HEK293T (cell line): ENCODE measurements at regions not wholly inside any gene's neighbourhood (a gene's known extent, or its start where the extent isn't known, plus 50 kb on each side); places are given as distances from the start of the nearest gene placed in this dataset.
A peak's percentile ranks its signal among the peaks of the same experiment; 100 is the strongest.
"Not testable (repeated sequence)": the region's sequence is repeated elsewhere in the genome, so short reads cannot be mapped to it uniquely, and the experiment has no call there.

ENCODE experiments used
- CTCF ChIA-PET: fragments of 350-600 bp; formaldehyde crosslinking; extraction: SDS; loops from one replicate; lab custom pipeline; 2021; ENCODE audit warnings: antibody characterized with exemption, inconsistent platforms; lab: Yijun Ruan, JAX
- POLR2A ChIA-PET: fragments of 350-600 bp; formaldehyde crosslinking; extraction: SDS; loops from one replicate; lab custom pipeline; 2020; ENCODE audit warnings: antibody characterized with exemption, inconsistent platforms; lab: Yijun Ruan, JAX
- DNase-seq: peaks from one replicate; pipeline ENCODE4 v3.0.0; 2012; ENCODE audit warnings: mixed read lengths; ENCODE audit errors: extremely low spot score
- ARNT ChIP-seq: fragments of 450-650 bp; IDR thresholded peaks from 2 replicates; pipeline ENCODE4 v1.6.1; 2017; ENCODE audit warnings: mild to moderate bottlenecking
- BHLHE40 ChIP-seq: fragments of 450-650 bp; IDR thresholded peaks from 2 replicates; pipeline ENCODE4 v1.6.1; 2016; ENCODE audit warnings: mild to moderate bottlenecking, moderate library complexity, borderline replicate concordance
- CTBP1 ChIP-seq: fragments of 450-650 bp; IDR thresholded peaks from 2 replicates; pipeline ENCODE4 v1.6.1; 2016; ENCODE audit warnings: borderline replicate concordance
- ELF4 ChIP-seq: fragments of 450-650 bp; IDR thresholded peaks from 2 replicates; pipeline ENCODE4 v1.6.1; 2017; ENCODE audit warnings: antibody characterized with exemption
- FOXA1 ChIP-seq: fragments of 450-650 bp; IDR thresholded peaks from 2 replicates; pipeline ENCODE4 v1.6.1; 2016; ENCODE audit warnings: mild to moderate bottlenecking
- FOXK2 ChIP-seq: fragments of 450-650 bp; IDR thresholded peaks from 2 replicates; pipeline ENCODE4 v1.6.1; 2016; ENCODE audit warnings: mild to moderate bottlenecking
- FOXM1 ChIP-seq: fragments of 450-650 bp; IDR thresholded peaks from 2 replicates; pipeline ENCODE4 v1.6.1; 2017; ENCODE audit warnings: mild to moderate bottlenecking, borderline replicate concordance
- LEF1 ChIP-seq: fragments of 450-650 bp; IDR thresholded peaks from 2 replicates; pipeline ENCODE4 v1.6.1; 2017; ENCODE audit warnings: mild to moderate bottlenecking, borderline replicate concordance
- NFRKB ChIP-seq: fragments of 450-650 bp; IDR thresholded peaks from 2 replicates; pipeline ENCODE4 v1.6.1; 2016; ENCODE audit warnings: mild to moderate bottlenecking, moderate library complexity
- SP1 ChIP-seq: fragments of 450-650 bp; IDR thresholded peaks from 2 replicates; pipeline ENCODE4 v1.6.1; 2017
- SUZ12 ChIP-seq: fragments of 450-650 bp; IDR thresholded peaks from 2 replicates; pipeline ENCODE4 v1.6.1; 2016; ENCODE audit warnings: mild to moderate bottlenecking
- TARDBP ChIP-seq: fragments of 450-650 bp; IDR thresholded peaks from 2 replicates; pipeline ENCODE4 v1.6.1; 2016
- ZNF384 ChIP-seq: fragments of 450-650 bp; IDR thresholded peaks from 2 replicates; pipeline ENCODE4 v1.6.1; 2016
- TF ChIP-seq, protein P1 (sequence below): fragments of 450-650 bp; IDR thresholded peaks from 2 replicates; pipeline ENCODE4 v1.6.1; 2016

DNA sequence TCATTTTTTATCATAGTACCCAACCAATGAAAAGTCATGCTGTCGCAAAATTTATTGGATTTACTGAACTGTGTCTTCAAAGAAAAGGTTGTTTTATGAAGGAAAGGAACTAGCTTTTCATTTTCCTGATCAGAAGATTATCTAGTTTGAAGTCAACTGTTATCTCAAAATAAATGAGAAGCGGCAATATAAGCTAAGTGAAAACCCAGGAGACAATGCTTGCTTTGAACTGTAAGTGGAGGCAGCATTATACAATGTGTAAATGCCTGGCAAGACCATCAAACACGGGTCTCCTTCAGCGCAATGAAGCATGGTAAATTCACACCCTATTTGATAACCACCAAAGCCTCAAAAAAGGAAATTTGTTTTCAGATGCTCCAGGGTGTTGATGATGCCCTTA lies 134.4 kb upstream of the PTBP2 start:
- POLR2A ChIA-PET: no interaction called here
- CTCF ChIA-PET: interaction anchor here (1.2 kb wide), 1 partner anchor 9 kb away, joined by 3 read pairs; no protein-coding TSS in a partner anchor
- no peak for DNase-seq
- TF ChIP-seq ARNT: no peak

DNA sequence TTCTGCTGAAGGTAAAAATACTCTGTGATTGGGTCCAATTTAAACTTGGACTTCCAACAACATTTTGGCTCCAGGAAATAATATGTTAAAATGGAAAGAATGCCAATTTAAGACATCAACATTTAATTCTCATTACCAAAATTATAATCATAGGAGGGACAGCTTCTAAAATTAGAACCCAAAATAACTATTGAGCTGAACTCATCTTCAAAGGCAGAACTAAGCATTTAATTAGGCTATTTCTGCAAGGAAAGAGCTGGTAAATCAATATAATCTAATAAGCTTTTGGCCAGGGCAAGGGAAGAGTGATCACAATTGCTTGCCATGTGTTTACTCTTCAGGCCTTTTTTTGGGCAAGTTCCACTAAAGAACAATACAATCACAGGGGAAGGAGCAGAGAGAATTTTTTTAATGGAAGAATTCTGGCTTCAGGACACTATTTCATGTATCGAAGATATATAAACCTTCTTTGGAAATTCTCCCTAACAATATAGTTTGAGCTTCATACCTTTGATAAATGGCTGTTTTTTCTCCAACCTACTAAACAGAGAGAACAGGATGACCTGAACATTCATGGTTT lies 133.1 kb upstream of the PTBP2 start:
- ChIA-PET POLR2A (no interaction called here), CTCF (interaction anchor here (0.6 kb wide), 1 partner anchor 15 kb away, joined by 8 read pairs; no protein-coding TSS in a partner anchor)
- DNase-seq: no peak
- TF ChIP-seq NFRKB: no peak

DNA sequence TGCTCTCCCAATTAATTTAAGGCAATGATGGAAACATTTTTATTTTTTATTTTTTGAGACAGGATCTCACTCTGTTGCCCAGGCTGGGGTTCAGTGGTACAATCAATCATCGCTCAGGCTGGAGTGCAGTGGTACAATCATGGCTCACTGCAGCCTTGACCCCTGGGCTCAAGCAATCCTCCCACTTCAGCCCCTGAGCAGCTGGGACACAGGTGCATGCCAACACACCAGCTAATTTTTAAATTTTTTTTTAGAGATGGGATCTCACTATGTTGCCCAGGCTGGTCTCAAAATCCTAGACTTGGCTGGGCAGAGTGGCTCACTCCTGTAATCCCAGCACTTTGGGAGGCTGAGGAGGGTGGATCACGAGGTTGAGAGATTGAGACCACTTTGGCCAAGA lies 126.1 kb upstream of the PTBP2 start:
- POLR2A ChIA-PET, DNase-seq: not testable (repeated sequence)
- CTCF ChIA-PET: interaction anchor here (0.5 to 1.2 kb wide), 5 partner anchors 9 to 1686 kb away, joined by 3 to 4 read pairs (median 3); no protein-coding TSS in a partner anchor

DNA sequence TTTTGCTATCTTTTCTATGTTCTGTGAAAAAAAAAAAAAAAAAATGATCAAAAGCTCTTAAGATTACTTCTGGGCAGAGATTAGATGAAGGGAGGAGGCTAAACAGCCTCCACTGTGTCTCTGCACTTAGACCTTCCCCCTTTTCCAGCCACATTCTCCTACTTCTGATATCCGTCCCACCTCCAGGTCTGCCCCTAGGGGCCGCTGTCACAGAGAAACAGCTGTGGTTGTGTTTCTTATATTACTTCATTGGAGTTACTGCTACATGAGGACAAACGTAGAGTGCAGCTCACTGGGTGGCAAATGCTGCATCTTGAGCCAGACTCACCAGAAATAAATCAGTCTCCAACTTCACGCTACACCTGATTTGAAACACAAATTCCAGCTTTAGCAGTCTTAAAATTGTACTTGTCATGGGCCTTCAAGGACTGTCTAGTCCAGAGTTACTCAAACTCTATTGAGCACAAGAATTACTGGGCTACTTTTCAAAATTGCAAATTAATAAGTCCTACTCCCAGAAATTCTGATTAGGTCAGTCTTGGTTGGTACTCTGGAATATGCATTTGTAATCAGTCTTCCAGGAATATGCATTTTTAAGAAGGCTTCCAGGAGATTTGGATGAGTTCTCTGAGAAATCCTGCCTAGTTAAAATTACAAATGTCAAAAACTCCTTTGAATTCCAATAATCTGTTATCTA lies 125.2 kb upstream of the PTBP2 start:
- ChIA-PET CTCF (interaction anchor here (0.5 to 1.2 kb wide), 7 partner anchors 9 to 1687 kb away, joined by 3 to 7 read pairs (median 3); no protein-coding TSS in a partner anchor), POLR2A (no interaction called here)
- TF ChIP-seq SP1 (no peak), FOXM1 (no peak), ELF4 (no peak)
- TF ChIP-seq, protein P1, sequence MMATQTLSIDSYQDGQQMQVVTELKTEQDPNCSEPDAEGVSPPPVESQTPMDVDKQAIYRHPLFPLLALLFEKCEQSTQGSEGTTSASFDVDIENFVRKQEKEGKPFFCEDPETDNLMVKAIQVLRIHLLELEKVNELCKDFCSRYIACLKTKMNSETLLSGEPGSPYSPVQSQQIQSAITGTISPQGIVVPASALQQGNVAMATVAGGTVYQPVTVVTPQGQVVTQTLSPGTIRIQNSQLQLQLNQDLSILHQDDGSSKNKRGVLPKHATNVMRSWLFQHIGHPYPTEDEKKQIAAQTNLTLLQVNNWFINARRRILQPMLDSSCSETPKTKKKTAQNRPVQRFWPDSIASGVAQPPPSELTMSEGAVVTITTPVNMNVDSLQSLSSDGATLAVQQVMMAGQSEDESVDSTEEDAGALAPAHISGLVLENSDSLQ: no peak
- peak; percentile 72 for DNase-seq

DNA sequence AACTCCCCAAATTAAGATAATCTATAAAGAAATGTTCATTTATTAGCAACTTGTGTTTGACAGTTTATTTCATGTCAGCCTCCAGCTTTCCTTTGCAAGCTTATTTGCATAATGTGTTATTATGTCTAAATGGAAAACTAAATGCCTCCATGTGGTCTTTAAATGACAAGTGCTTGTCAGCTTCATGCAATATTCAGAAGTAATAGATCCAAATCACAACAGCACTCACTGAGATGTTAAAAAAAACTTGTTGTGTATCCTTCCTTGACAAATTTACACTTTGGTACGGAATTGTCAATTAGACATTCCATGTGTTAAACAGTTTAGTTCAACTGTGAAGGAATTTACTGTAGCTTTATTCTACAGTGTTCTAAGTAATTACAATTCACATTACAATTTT lies 124.4 kb upstream of the PTBP2 start:
- CTCF ChIA-PET: no interaction called here
- POLR2A ChIA-PET: no interaction called here
- no peak for TF ChIP-seq SUZ12
- TF ChIP-seq, protein P1: no peak
- no peak for TF ChIP-seq FOXK2
- no peak for TF ChIP-seq ZNF384
- no peak for TF ChIP-seq FOXM1
- TF ChIP-seq FOXA1: no peak
- no peak for TF ChIP-seq CTBP1
- TF ChIP-seq NFRKB: no peak
- TF ChIP-seq BHLHE40: no peak
- TF ChIP-seq SP1: no peak
- TF ChIP-seq LEF1: no peak
- no peak for TF ChIP-seq ELF4
- TF ChIP-seq TARDBP: no peak
- DNase-seq: no peak

DNA sequence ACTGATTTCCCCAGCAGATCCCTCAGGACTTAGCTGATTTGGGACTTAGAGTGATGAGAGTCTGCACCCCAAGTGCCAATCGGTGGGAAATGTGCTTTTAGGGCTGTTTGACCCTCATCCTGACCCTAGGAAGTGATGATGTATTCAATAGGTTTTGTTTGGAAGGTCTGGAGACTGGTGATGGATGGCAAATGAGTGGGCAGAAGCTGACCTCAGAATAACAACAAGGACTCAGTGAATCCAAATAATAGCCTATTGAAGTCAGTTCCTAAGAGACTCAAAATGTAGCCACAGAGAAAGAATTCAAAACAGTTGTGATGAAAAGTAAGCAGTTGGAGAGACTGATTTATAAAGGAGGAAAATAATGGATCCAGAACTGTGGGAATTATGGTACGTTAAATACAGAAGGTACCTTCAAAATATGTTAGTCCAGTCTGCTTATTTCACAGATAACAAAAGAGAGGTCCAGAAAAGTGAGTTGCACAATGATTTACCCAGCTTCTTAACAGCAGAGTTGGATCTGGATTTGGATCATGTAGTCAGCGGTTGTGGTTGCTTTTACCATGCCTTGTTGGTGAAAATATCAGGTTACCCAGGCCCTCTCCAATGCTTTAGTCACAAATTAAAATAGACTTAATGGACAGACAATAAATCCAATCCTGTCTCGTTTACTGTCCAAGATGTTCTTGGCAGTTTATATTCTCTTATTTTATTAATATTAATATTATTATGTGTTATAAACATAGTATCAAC lies 123.0 kb upstream of the PTBP2 start:
- no peak for DNase-seq
- ChIA-PET POLR2A (no interaction called here), CTCF (no interaction called here)
- TF ChIP-seq ELF4: no peak
- TF ChIP-seq TARDBP: no peak
- TF ChIP-seq NFRKB: no peak
- TF ChIP-seq SP1: no peak
- TF ChIP-seq FOXM1: no peak
- no peak for TF ChIP-seq LEF1
- no peak for TF ChIP-seq ZNF384
- no peak for TF ChIP-seq SUZ12
- TF ChIP-seq FOXA1: no peak

DNA sequence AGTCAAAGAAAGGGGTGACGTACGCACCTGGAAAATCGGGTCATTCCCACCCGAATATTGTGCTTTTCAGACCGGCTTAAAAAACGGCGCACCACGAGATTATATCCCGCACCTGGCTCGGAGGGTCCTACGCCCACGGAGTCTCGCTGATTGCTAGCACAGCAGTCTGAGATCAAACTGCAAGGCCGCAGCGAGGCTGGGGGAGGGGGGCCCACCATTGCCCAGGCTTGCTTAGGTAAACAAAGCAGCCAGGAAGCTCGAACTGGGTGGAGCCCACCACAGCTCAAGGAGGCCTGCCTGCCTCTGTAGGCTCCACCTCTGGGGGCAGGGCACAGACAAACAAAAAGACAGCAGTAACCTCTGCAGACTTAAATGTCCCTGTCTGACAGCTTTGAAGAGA lies 117.0 kb upstream of the PTBP2 start:
- CTCF ChIA-PET, DNase-seq, POLR2A ChIA-PET: not testable (repeated sequence)

DNA sequence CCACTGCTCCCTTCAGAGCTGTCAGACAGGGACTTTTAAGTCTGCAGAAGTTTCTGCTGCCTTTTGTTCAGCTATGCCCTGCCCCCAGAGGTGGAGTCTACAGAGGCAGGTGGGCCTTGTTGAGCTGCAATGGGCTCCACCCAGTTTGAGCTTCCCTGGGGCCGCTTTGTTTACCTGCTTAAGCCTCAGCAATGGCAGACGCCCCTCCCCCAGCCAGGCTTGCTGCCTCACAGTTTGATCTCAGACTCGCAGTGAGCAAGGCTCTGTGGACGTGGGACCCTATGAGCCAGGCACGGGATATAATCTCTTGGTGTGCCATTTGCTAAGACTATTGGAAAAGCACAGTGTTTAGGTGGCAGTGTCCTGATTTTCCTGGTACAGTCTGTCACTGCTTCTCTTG lies 104.2 kb upstream of the PTBP2 start:
- DNase-seq, CTCF ChIA-PET, POLR2A ChIA-PET: not testable (repeated sequence)
